ENCODE measurements at regions not wholly inside any gene's neighbourhood (a gene's known extent, or its start where the extent isn't known, plus 50 kb on each side); places are given as distances from the start of the nearest gene placed in this dataset.

- no peak for TF ChIP-seq CTCF (IDR thresholded peaks at IDR 0.05)
- no peak for TF ChIP-seq POLR2A (IDR thresholded peaks at IDR 0.05)
These were observed 84.4 kb upstream of the HS6ST1 start for GRCh38 chr2:128402911-128403670.
